ENCODE measurements at regions not wholly inside any gene's neighbourhood (a gene's known extent, or its start where the extent isn't known, plus 50 kb on each side); places are given as distances from the start of the nearest gene placed in this dataset.

DNA sequence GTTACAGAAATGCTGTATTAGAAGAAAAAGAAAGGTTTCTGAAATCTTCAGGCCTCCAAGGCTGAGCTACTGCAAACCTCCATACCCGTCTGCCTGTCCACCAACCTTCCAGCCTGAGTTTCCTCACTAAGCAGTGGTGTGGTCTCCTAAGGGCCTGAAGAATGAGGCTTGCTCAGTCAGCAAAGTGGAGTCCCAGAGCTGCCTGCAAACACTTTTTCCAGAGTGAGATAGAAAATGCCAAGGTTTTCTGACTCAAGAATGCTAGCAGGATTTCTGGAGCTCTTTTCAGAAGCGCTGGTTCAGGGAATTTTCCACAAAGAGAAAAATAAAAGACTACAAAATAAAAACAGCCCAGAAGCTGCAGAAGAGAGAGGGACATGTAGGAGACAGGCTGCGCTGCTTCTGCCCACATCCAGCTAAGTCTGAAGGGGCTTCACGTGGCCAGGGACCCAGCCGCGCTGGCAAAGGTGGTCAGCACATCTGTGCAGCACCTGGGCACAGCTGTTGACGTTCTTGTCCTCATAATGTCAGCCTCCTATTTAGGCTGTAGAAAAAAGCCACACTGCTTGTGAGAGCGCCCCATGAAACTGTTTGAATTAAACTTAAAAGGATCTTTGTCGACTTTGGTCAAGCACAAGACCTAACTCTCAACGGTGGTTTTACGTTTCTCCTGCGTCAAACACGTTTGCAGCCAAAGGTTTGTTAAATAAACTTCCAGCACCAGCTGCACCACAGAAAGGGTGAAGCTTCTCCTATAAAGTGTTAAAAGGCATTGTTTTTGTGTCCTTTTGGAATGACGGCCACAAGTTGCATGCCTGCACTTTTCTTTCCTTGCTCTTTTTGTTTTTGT lies 209.0 kb downstream of the THBS2 start:
- DNase-seq = no peak

DNA sequence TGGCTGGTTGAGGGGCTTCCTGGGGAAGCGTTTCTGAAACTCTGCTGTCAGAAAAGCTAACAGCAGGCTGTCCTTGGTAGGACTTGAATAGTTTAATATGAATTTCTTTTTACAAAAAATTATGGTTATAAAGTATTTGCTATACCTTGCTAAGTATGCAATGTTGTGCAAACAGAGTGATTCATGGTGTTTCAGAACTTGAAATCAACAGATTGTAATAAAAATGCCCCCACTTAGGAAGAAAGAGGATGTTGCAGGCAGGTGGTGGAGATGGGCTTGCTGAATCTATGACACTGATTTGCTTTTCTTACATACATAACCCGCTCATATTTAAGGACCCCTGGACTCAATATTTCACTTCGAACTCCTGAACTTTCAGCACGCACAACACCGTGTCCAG lies 211.6 kb downstream of the THBS2 start:
- DNase-seq = no peak

DNA sequence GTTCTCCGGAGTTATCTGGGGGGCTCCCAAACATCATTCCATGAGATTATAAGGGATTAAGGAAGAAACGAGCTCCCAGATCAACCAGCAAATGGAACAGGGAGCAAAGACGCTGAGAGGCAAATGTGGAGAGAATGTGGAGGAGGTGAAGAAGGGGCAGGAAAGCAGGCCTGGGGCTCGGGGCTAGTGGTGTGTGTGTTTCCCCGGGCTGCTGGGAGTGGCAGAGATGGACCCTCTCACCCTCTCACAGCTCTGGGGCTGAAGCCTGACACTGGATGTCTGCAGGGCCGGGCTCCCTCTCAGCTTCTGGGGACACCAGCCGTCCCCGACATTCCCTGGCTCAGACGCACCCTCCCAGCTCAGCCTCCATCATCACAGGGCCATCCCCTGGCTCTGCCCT lies 212.6 kb downstream of the THBS2 start:
- DNase-seq = no peak

DNA sequence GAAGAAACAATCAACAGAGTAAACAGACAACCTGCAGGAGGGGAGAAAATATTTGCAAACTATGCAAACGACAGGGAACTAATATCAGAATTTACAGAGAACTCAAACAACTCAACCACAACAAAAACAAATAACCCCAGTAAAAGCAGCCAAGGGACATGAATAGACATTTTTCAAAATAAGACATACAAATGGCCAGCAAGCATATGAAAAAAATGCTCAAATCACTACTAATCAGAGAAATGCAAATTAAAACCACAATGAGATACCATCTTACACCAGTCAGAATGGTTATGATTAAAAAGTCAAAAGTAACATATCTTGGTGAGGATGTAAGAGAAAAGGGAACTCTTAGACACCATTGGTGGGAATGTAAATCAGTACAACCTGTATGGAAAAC lies 215.0 kb downstream of the THBS2 start:
- no peak for DNase-seq

DNA sequence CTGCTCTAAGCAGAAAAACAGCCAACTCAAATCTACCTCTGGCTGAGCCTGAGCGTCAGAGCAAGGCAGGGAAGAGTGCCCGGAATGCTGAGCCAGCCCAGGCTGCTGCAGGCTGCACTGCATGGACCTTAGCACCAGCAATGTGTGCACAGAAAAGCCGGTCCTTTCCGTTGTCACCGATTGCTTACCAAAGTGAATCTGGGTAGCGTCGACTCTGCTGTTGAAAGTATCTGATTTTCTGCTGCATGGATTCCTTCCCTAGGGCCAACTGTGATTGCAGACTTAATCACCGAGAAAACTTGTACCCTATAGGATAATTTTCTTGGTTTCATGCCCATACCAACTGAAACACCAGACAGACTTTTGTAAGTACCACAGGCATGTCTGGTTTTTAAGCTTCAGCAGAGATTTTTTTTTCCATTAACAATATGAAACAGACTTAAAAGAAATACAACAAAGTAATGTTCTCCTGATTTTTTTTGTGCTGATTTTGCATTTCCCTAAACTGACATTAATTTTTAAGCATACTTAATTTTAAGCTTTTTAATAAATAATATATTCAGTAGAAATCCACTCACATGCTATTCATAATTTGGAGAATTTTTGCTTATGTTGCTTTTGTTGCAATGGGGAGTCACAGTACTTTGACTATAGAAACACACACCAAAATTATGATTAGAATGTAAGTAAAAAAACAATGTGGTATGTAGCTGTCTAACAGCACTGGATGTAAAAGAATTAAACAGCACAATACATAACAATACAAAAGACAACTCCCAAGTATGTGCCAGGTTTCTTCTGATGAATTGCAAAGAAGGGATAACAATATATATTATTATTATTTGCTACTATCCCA lies 218.0 kb downstream of the THBS2 start:
- no peak for DNase-seq

DNA sequence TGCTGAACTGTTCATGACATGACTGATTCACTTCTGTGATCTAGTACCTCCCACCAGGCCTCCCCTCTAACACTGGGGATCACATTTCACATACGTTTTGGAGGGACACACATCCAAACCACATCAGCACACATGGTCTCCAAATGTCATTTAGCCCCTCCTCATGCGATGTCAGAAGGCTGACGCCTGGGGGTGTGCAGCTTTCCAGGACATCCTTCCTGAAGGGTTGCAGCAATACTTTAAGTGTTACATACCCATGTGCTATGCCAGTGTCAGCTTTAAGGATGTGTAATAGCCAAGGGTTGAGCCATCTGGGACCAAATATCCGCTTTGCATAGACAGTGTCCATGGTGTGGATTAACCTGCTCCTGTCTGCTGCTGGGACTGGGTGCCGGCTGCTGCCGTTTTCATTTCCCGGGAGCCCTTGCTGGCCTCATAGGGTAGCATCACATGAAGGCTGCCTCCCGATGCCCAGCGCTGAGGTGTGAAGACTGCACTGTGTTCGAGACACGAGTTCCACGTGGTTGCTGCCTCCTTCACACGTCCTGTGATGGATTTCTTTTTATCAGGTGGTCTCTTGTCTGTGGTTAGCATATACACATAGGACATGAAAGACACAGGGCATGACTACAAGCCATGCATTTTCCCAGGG lies 219.0 kb downstream of the THBS2 start:
- DNase-seq = no peak

DNA sequence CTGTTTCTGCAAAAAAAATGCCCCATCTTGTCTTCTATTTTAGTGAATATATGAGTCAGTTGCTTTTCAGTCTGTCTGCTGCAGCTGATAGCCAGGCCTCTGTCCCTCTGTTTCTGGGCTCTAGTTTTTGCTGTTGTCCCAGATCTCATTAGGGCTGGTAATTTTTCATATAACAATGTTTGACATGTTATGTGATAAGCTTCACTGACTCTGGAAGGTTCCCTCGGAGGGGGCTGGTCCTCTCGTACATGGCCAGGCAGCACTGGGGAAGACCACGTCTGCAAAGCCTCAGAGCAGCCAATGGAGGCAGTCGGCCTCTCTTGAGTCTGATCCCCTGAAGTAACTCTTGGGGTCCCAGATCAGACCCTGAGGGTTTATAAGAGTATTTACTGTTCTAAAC lies 223.8 kb downstream of the THBS2 start:
- DNase-seq = no peak

DNA sequence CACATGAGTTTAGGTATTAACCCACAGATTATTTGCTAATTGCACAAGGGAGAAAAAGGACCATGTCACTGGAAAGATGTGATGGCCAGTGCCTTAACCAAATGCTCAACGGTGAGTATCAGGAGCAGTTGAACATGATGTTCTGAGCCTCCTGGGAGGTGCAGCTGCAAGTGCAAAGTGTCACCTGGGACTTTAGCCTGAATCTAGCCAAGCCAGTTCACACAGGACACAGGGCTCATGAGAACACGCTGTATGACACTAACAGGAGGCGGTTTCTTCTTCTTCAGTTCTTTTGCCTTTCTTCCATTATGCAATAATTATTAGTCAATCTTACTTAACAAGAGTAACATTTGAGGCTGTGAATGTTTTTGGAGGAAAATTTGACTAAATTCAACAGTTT lies 225.3 kb downstream of the THBS2 start:
- no peak for DNase-seq

DNA sequence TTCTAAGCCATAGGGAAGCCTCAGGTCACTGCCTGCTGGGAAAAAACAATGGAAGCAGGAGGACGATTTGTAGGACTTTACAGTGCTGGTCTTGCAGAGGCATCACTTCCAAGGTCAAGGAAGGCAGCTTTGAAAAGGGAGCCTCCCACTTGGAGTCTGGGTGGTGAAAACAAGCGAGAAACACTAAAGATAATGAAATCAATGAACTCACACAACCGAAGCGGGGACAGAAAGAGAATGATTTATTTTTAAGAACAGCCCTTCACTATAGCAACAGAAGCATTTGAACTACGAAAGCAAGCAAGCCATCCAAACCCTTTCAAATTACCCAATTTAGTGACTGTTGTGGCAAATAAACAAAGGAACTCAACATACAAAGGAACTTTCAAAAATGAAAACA lies 227.5 kb downstream of the THBS2 start:
- no peak for DNase-seq

DNA sequence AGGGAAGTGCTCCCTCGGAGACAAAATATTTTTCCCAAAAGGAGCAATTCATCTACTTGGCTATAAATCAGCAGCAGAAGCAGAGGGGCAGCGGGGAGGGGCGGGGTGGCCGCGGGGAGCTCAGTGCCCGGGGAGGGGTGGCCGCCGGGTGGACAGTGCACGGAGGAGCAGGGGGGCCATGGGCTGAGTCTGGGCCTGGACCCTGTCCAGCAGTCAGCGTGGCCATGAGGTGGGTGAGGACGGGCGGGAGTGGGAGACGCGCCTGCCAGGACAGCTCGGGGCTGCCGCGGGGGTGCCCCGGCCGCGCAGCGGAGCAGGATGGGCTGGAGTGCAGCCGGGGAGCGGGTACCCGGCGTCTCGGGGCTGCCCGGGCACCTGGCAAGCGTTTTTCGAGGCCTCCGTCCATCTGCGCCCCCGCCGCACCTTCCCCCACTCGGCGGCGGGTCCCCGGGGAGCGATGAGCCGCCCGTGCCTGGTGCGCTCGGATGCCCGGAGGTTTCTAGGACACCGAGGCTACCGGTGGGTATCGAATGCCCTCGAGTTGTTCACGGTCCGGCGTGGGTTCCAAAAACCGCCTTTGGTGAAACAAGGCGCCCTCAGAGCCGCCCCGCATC lies 229.5 kb downstream of the THBS2 start:
- DNase-seq = no peak

DNA sequence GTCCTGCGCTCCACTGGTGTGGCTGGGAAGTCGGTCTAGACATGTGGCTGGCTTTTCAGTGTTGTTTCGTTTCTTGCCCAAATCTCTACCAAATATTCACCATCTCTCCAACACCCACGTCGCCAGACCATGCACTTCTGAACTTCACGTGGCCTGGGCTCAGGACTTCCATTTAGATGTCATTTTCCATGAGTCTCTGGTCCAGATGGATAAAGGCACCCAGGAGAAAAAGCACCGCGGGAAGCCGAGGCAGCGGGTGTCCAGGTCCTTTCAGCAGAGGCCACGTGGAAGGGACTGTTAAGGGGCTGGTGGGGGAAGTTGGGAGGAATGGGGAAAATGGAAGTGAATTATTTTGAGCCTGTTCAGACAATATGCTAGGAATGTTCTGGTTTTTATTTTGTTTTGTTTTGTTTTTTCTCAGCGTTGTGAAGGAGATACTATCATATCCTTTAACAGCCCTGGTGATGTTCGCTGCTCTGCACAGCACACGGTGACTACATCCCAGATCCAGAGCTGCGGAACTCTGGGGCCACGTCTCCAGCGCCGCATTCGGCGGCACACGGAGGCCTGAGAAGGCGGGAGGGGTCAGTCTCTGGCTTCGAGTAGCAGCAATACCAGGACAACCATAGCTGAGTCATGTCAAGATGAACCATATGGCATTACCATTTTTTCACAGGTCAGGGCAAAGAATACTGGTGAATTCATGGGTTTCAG lies 230.3 kb downstream of the THBS2 start:
- no peak for DNase-seq

DNA sequence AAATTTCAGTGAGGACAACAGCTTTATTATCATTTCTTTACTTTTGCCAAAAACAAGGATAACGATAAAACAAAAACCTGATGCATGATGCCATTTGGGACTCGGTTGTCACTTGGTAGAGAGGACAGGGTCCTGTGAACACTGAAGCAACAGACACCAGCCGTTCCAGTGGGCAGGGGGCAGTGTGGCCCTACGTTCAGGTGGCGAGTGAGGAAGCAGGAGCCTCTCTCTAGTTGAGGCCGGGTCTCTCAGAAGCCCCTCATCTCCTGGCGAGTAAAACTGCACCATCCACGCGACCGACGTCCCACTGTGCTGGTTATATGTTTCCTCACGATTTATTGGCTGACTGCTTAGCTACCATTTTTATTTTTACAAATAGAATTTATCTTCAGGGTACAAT lies 231.6 kb downstream of the THBS2 start:
- DNase-seq = no peak

DNA sequence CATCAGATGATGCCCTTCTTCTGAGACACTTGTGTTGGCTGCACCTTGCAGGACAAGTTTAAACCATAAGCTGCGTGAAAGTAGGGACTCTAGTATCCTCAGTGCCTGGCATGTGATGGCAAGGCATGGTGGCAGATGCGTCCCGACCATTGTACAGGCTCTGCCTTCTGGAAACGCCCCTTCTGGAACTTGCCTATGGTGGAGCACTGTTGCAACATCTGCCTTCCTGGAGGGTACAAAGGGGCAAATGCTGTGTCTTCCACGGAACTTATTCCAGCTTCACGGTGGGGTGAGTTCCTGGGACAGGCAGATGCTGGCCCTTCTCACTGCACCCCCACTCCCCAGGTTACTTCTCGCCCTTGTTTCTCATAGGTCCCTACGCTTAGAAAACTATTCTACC lies 232.8 kb downstream of the THBS2 start:
- DNase-seq = no peak

DNA sequence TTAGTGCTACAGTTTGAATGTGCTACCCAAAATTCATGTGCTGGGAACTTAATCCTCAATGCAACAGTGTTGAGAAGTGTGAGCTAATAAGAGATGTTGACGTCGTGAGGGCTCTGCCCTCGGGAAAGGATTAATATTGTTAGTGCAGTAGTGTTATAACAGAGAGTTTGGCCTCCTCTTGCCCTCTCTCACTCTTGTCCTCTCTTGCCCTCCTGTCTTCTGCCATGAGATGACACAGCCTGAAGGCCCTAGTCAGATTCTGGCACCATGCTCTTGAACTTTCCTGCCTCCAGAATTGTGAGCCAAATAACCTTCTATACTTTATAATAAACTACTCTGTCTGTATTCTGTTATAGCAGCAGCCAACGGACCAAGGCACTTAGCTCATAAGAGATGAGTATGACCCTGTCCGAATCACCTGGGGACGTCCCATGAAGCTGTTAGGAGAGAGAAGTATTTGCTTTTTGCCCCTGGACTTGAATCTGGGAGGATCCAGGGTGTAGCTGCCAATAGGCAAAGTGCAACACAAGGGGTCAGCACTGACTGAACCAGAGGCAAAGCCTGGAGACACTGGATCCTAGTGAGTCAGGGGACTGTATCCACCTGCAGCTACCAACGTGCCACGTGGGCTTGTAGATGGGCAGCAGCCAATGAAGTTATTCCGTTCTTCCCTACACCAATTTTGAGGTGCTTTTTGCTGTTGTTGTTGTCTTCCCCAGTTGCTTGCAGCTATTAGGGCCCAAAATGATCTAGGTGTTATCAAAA lies 233.7 kb downstream of the THBS2 start:
- DNase-seq = no peak

DNA sequence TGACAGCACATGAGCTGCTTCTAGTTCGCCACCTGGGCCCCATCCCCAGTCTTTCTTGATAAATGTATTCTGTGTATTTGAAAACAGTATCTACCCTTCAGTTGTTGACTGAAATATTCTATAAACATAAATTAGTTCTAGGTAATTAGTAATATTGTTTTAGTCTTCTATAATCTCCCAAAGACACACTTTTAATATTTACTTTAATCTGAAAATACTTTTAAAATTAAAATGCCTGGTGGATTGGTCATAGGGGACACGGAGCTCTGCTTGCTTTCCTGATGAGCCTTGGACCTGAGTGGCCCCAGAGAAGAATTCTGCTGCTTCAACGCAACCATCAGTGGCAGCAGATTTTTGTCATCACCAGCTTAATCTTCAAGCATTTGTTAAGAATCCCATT lies 234.5 kb downstream of the THBS2 start:
- DNase-seq = no peak

DNA sequence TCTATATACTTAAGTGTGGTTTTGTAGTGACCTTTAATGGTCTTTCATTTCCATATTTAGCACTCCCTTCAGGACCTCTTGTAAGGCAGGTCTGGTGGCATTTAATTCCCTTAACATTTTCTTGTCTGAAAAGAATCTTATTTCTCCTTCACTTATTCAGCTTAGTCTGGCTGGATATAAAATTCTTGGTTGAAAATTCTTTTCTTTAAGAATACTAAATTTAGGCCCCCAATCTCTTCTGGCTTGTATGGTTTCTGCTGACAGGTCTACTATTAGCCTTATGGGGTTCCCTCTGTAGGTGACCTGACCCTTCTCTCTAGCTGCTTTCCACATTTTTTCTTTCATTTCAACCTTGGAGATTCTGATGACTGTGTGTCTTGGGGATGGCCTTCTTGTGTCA lies 236.9 kb downstream of the THBS2 start:
- DNase-seq = no peak

DNA sequence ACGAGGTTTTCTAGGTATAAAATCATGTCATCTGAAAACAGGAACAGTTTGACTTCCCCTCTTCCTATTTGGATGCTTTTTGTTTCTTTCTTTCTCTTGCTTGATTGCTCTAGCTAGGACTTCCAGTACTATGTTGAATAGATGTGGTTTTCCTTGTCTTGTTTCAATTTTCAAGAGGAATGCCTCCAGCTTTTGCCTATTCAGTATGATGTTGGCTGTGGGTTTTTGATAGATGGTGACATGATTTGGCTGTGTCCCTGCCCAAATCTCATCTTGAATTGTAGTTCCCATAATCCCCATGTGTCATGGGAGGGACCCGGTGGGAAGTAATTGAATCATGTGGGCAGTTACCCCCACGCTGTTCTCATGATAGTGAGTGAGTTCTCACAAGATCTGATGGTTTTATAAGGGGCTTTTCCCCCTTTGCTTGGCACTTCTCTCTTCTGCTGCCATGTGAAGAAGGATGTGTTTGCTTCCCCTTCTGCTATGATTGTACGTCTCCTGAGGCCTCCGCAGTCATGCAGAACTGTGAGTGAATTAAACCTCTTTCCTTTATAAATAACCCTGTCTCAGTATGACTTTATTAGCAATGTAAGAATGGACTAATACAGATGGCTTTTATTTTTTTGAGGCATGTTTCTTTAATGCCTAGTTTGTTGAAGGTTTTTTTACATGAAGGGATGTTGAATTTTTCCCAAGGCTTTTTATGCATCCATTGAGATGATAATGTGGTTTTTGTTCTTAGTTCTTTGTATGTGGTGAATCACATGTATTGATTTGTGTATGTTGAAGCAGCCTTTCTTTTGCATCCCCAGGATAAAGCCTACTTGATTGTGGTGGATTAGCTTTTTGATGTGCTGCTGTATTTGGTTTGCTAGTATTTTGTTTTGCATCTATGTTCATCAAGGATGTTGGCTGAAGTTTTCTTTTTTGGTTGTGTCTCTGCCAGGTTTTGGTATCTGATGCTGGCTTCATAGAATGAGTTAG lies 239.1 kb downstream of the THBS2 start:
- no peak for DNase-seq

DNA sequence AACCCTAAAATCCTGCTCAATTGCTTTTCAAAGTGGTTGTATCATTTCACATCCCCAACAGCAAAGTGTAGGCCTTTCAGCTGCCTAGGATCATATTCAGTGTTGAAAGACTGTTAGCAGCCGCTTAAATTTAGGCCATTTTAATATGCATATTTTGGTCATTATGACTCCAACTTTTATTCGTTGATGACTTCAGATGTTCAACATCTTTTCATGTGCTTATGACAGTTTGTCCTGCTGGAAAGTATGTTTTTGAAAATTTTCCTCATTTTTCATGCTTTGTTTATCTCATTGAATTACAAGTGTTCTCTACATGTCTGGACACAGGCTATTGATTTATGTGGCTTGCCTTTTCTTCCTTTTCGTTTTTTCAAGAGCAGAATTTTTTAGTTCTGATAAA lies 244.0 kb downstream of the THBS2 start:
- DNase-seq = no peak

DNA sequence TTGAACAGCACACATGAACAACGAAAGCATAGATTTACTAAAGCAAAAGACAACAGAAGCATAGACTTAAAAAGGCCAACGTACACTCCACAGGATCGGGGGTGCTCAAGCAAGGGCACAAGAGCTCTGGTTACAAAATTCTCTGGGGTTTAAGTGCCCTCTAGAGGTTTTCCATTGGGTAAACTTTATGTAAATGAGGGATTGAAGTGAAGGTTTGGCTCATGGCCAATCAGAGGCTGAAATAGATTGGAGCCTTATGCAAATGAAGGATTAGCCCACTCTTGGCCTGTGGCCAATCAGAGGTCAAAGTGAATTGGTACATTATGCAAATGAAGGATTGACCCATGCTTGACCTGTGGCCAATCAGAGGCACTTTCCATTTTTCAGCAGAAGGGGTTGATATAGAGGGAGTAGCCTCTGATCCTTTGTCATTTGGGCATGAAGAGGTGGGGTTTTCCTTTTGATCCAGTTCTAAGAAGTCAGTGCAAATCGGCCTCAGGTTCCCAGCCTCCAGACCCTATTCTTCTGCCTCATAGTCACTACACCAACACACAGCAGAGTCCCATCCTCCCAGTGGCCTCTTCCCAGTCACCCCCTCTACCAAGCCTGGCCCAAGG lies 244.9 kb downstream of the THBS2 start:
- no peak for DNase-seq

DNA sequence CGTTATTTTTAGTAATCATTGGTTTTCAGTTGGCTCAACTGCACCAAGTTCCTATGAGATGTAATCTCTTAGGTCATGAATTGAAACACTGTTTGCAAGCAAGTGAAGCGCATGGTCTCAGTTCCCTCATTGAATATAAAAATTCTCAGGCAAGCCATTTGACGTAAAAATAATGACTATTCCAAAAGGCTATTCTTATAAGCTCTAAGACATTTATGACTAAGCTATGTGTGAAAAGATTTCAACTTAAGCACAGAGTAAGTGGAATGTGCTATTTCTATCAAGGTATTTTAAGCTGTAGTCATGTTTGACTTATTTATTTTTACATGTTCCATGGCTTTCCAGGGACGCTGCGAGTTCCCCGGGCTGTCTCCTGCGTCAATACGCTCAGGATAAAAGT lies 248.5 kb downstream of the THBS2 start:
- no peak for DNase-seq

All from T-helper 1 cell (primary cell).